ENCODE measurements at regions not wholly inside any gene's neighbourhood (a gene's known extent, or its start where the extent isn't known, plus 50 kb on each side); places are given as distances from the start of the nearest gene placed in this dataset.
A peak's percentile ranks its signal among the peaks of the same experiment; 100 is the strongest.
"Not testable (repeated sequence)": the region's sequence is repeated elsewhere in the genome, so short reads cannot be mapped to it uniquely, and the experiment has no call there.

DNA sequence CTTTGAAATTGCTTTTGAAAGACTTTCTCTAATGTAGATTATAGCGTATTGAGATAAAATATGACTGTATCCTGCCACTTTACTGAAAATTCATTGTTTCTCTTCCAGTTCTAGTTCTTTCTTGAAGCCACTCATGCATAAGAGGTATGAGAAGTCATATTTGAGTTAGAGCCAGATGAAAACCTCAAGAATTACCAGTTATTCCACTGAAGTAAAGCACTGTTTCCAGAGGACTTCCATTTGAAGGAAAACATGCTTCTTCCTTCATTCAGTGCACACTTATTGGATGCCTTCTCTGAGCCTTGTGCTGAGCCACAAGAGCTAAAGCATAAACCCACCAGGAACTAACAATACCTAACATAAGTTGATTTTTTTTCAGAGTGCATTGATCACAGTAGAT lies 513.4 kb downstream of the ZNF385D start:
- no peak for DNase-seq

DNA sequence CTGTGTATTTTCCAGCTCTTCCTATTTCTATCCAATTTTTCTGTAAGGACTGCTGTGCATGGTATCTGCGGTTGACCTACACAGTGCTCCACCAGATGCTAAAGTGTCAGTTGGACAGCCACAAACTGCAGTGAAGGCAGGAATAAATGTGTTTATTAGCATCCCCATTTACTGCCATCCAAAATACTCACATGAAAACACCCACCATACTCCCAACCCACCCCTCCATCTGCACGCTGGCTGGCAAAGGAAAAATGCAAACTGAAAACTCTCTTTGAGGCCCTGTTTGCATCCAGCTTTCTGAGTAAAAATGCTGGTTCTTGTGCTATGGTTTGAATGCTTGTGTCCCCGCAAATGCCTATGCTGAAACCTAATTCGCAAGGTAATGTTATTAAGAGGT lies 515.5 kb downstream of the ZNF385D start:
- DNase-seq = no peak

DNA sequence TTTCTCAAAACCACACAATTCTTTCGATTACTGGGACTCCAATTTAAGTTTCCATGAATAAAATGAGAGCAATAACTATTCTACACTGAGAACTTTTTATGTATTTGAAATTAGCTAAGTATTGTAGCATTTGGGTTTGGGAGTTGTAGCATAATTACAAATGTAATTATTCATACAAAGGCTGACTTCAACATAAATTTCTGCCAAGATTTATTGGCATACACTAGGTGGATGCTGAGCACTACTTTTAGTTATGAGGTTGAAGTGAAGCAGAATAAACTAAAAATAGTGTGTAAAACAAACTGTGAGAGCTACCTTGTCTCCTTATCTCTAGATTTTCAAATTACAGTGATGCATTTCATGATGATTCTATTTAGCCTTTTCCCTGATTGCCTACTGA lies 516.1 kb downstream of the ZNF385D start:
- DNase-seq = no peak

DNA sequence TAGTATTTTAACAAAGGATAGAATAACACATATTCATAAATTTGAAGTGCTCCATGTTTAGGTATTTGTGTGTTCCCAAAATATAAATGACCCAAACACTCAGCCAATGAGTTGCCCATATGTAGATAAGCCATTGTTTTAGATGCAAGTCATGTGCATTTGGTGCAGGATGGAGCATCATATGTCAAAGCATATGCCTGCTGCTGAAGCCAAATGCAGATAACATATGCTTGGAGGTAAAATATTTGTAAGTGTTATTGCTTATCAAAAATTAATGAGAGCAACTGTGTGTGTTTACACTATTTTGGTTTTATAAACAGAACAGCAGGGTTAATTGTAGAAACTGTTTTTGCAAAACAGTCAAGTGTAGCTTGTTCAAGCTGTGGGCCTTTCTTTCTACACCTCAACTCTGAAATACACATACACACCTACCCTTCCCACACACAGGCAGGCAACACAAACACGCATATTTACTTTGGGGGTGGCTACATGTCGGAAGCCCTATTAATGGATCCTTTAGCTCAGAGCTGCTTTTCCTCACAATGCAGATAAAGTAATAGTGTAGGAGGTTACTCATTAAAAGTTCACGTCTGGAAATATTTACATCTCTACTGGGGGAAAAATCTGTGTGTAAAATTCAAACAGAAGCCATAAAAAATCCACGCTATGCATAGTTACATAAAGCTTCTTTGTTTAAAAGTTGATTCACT lies 521.4 kb downstream of the ZNF385D start:
- no peak for DNase-seq

DNA sequence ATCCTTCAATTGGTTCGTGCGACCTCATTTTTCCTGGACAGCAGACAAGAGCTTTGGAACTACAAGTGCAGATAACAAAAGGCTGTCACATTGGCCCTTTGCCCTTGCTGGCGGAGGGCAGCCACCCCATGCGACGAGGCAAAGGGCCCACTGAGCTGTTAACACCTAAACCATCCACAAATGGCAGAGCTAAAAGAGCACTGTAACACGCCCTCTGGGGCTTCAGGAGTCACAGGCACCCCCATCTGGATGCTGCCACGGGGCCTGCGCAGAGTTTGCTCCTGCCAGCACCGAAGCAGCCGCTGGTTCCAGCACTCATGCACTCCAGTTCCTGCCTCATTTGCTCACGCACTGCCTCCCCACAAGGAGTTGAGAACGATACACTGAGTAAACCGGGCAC lies 524.9 kb downstream of the ZNF385D start:
- DNase-seq = no peak

DNA sequence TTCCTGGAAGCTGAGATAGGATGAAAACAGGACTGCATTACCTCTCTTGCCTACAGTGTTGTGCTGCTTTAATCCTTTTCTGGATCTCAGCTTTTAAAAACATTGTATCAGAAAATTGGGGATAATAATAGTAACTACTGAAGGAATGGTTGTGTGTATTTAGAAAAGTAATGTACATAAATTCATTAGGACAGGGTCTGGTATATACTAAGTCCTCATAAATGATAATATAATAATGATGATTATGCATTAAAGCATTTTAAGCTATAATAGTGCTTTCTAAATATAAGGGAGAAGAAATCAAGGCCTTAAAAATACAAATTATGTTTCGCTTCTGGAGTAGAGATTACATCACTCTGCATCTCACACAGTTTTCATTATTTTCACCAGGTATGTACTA lies 530.1 kb downstream of the ZNF385D start:
- no peak for DNase-seq

DNA sequence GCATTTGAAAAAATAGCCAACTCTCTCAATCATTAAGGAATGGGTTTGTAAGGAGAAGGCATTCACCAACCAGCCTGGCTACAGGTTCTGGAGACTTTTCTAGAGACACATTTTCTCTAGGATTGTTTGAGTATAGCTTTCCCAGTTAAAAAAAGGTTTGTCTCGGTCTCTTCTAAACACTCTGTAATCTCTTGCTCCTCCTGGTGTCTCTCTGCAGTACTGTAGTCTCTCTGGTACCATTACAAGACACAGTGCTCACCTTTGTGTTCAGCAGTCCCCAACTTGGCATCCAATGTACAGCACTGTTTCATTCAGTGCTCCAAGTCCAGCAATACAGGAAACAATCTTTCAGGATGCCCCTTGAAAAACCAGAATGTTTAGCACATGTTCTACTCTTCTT lies 534.4 kb downstream of the ZNF385D start:
- DNase-seq = no peak

DNA sequence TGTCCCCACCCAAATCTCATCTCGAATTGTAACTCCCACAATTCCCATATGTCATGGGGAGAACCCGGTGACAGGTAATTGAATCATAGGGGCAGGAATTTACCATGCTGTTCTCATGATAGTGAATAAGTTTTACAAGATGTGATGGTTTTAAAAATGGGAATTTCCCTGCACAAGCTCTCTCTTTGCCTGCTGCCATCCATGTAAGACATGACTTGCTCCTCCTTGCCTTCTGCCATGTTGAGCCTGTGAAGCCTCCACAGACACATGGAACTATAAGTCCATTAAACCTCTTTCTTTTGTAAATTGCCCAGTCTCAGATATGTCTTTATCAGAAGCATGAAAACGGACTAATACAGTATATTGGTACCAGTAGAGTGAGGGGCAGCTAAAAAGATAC lies 546.9 kb downstream of the ZNF385D start:
- DNase-seq = not testable (repeated sequence)

DNA sequence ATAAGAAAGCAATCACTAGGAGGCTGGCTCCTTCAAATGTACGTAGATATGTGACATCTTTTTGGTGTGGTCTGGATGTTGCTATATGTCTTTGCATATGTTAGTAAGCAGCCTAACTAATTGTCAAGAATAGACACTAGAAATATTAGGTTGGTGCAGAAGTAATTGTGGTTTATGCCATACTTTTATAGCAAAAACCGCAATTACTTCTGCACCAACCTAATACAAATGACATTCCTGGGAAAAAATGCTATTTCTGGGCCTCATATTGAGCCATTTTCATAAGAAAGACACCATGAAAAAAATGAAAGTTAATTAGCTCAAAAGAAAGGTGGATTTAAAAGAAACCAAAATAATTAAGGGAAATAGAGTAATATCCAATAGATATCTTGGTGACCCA lies 555.8 kb downstream of the ZNF385D start:
- DNase-seq = no peak

DNA sequence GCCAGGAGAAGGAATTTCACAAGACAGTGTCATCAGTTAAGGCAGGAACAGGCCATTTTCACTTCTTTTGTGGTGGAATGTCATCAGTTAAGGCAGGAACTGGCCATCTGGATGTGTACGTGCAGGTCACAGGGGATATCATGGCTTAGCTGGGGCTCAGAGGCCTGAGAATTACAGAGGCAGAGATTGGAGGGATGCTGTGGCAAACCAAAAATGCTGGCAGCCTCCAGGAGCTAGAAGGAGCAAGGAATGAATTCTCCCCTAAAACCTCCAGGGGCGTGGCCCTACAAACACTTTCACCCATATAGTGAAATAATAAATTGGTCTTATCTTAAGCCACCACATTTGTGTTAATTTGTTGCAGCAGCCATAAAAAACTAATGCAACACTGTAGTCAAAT lies 557.0 kb downstream of the ZNF385D start:
- DNase-seq = not testable (repeated sequence)

DNA sequence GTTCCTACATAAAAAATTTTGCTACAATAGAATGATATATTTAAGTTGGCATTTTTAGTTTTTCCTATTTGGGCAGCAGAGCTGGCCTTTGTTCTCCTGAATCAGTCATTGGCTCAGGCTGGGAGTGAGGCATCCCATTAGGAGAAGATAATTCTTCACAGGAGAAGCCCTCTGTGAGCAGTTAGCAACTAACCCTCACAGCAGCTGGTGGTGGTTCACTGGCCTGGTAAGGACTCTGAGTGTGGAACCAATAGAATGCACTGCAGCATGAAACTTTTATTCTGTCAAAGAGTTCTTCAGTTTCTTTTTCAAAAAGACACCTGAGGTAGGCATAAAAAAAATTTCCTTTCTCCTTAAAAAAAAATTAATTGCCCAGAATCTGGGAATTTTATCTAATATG lies 562.6 kb downstream of the ZNF385D start:
- no peak for DNase-seq

DNA sequence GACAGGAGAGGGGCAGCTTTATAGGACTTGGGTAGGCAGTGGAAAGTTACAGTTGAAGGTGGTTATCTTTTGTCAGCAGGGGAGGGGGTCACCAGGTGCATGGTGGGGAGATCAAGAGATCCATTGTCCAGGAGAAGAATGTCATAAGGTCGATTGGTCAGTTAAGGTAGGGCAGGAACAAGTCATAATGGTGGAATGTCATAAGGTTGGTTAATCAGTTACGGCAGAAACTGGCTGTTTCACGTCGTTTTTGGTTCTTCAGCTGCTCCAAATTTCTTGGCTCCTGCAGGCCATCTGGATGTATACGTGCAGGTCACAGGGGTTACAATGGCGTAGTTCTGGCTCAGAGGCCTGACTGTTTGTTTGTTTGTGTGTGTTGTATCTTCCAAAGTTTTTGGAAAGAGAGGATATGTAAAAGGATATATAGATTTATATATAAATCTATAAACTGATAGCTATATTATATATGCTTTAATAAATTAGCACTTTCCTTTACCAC lies 565.1 kb downstream of the ZNF385D start:
- DNase-seq = no peak

DNA sequence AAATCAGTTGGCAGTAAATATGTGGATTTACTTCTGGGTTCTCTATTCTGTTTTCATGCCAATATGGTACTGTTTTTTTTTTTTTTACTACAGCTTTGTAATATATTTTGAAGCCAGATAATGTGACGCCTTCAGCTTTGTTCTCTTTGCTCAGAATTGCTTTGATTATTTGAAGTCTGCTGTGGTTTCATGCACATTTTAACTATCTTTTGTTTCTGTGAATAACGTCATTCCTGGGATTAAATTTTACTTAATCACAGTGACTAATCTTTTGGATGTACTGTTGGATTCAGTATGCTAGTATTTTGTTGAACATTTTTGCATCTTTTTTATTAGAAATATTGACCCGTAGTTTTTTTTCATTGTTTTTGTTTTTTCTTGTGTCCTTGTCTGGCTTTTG lies 576.5 kb downstream of the ZNF385D start:
- no peak for DNase-seq

DNA sequence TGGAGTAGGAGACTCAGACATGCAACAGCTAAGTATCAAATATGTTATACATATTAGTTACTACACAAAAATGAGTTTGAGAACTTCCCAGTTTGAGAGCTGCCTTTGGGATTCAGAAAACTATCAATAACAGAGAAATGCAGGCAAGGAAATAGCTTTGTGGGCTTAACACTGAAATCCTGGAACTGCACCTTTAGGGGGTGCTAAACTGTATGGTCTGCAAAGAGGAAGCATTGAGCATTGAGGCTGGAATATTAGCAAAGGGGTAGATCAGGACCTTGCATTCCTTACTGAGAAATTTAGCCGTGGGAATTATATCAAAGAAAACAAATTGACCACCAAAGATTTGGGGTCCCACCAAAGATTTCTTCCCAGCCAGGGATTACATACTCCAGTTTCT lies 580.0 kb downstream of the ZNF385D start:
- no peak for DNase-seq

DNA sequence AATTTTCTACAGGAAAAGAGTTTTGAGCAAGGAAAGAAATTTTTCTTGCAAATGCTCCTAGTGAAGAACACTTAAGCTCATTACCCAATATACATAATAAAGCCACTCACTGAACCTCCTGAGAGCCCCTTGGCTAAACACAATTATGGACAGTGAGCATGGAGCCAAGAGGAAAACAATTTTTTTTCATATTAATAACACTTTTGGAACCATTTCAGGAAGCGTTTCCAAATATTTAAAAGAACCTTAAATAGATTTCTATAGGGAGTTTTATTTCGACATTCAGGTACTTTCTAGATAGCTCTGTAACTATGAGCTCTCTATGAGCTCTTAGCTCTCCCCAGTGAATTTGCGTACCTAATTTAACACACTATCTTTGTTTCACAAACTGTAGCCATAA lies 581.1 kb downstream of the ZNF385D start:
- peak; percentile 35 for DNase-seq

DNA sequence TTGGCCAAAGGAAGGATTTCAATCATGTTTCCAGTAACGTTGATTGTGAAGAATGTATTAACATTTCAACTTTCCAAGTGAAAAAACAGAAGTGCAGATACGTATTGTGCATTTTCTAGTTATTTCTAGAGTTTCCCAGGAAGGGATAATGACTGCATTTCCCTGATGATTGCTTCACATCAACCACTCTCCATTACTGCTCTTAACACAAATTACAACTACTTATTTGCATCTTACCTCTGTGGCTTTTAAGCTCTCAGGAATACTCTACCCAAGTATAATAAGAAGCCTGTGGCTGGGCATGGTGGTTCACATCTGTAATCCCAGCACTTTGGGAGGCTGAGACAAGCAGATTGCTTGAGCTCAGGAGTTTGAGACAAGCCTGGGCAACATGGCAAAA lies 582.5 kb downstream of the ZNF385D start:
- DNase-seq = no peak

DNA sequence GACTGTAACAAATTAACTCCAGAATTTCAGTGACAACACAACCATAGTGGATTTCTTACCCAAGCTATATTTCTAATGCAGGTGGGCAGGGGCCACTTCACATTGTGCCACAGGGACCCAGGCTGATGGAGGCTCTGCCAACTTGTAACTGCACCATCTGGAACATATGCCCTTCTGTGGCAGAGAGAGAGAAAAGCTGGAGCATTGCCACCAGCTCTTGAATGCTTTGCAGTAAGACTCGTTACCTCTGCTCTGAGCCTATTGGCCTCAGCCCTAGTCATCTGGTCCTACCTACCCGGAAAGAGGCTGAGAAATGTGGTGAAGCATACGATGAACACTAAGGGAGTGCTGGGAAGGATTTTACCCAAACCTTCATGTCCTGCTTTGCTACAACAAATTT lies 587.1 kb downstream of the ZNF385D start:
- no peak for DNase-seq

DNA sequence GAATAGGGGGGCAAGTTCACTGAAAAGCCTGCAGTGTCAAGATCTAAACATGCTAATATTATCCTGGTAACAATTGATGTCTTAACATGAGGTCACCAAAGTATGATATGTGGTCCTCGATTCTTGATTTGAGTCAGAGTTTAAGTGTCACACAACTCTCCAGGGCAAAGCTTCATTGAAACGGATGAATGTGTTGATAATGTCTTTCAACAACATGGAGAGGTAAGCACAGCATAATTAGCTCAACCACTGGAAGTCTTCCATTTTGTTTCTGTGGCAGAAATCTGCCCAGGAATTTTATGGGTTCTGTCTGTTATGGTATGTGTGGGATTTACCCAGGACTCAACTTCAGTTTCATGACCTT lies 591.5 kb downstream of the ZNF385D start:
- DNase-seq = no peak

DNA sequence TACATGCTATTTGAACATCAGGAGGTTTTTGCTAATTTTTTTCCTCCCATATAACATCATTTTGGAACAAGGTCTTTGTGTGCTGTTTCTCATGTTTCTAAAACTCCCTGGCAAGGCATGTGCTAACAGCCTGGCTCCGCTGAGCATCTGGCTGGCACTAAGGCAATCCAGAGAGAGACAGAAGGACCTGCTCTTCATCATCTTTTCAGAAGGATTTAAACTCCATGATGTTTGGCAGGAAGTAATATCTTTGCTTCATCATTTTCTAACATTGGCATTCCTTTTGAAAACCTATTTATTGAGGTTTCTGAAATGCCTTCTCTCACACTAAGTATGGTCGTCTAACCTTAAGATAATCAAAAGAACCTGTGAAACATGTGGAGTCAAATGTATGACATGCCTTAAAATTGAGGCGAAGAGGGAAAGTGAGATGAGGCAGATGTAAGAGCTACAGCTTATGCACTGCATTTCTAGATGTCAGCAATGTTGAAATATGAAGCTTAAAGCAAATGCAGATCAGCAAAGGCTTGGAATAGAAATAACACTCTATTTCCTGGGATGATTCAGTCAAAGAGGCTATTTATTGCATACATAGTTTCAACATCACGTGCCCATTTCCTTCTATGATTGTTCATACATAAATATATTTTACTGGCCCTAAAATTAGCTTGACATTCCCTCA lies 592.0 kb downstream of the ZNF385D start:
- DNase-seq = peak; percentile 93

DNA sequence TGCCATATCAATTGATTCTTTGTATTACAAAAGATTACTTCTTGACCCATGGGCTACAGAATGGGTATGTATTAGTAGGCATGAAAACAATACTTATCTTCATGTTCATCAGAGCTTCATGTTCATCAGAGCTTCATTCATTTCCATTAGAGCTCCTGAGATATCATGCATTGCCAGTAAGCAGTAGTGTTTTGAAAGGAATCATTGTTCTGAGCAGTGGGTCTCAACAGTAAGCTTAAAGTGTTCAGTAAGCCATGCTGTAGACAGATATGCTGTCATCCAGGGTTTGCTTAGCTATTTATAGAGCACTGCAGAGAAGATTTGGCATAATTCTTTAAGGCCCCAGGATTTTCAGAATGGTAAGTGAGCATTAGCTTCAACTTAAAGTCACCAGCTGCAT lies 596.1 kb downstream of the ZNF385D start:
- DNase-seq = no peak

DNA sequence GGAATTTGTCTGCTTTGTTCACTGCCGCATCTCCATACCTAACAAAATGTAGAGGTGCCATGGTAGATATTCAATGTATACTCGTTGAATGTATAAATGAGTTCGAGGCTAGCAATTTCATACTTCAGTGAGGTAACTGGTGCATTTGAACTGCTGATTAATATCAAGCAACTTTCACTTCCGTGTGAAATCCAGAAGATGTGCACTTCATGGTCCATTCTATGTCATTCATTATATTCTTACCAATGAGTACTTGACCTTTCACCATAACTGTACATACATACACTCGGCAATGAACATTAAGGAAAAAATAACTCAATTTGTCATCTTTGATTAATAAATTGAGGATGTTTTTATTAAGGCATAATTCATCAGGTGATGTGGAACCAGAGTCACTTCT lies 598.5 kb downstream of the ZNF385D start:
- DNase-seq = no peak

DNA sequence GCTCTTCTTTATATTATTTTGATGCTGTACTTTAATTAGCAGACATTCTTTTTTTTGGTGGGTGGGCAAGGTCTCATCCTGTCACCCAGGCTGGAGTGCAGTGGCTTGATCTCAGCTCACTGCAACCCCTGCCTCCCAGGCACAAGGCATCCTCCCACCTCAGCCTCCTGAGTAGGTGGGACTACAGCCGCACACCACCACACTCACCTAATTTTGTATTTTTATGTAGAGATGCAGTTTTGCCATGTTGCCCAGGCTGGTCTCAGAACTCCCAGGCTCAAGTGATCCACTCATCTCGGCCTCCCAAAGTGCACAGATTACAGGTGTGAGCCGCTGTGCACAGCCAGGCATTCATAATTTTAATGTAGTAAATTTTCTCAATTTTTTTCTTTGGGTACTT lies 608.1 kb downstream of the ZNF385D start:
- DNase-seq = no peak

DNA sequence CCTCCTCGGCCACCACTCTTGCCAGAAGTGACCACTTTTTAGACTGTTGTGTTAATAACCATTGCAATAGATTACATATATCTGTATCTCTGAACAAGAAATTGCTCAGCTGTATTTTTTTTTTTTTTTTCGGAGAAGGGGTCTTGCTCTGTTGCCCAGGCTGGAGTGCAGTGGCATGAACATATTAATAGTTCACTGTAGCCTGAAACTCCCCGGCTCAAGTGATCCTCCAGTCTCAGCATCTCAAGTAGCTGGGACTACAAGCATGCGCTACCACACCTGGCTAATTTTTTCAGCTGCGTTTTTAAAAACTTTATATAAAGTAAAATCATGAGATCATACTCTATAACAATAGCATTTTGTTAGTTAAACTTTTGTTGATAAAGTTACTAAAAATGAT lies 609.0 kb downstream of the ZNF385D start:
- no peak for DNase-seq

DNA sequence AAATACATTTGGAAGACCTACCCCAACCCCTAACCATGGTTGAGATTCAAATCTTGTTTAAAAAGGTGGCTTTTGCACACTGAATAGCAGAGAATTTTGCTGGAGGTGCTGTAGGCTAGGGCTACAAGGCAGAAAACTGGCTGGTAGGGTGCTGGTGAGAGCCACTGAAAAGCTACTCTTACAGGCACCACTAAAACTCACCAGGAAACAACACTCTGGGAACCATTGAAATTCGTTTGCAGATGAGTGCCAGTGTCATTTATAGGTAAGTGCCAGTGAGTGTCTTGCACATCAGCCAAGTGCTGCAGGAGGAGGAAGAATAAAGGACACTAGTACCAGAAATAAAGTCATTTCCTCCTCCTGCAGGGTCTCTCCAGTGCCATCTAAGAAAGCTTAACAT lies 610.2 kb downstream of the ZNF385D start:
- DNase-seq = no peak

Measured in skin of body (tissue), 1 donor.